ENCODE measurements at regions not wholly inside any gene's neighbourhood (a gene's known extent, or its start where the extent isn't known, plus 50 kb on each side); places are given as distances from the start of the nearest gene placed in this dataset.
A peak's percentile ranks its signal among the peaks of the same experiment; 100 is the strongest.

GRCh38 chr11:35083181-35083430, 55.9 kb upstream of the CD44 start:
- H3K36me3 ChIP-seq (ENCODE audit: control insufficient read depth, insufficient read depth, low read length): no peaks in the 10 kb centered on the region
- POLR2A ChIA-PET: no interaction called here
- DNase-seq (ENCODE audit: extremely low read depth in 1 of 4, low spot score in 3 of 4) (no peak), ATAC-seq (no peak), FAIRE-seq (no peak)
- peaks cover 6 to 18% of the 10 kb centered on the region in 2 experiments for H3K4me1 ChIP-seq (replicated peaks in 1 of 2; ENCODE audit: control insufficient read depth in 2 of 2, insufficient read depth in 2 of 2, low read length in 2 of 2)
- in situ Hi-C loops (cut with MboI) (no loop called here), intact Hi-C loops (cut with micrococcal nuclease) (no loop called here)
- H3K79me2 ChIP-seq (ENCODE audit: control insufficient read depth, insufficient read depth, low read length): no peaks in the 10 kb centered on the region
- TF ChIP-seq CEBPZ (IDR thresholded peaks at IDR 0.05; ENCODE audit: borderline replicate concordance, low read depth, low read length): no peak
- no peak for TF ChIP-seq SFPQ (IDR thresholded peaks at IDR 0.05; ENCODE audit: low read depth, low read length)
- TF ChIP-seq HBP1 (CRISPR knock-in tag; IDR thresholded peaks at IDR 0.05): no peak
- TF ChIP-seq PHTF2 (CRISPR knock-in tag; IDR thresholded peaks at IDR 0.05): no peak
- H4K20me1 ChIP-seq (replicated peaks; ENCODE audit: control insufficient read depth, insufficient read depth, low read length): no peaks in the 10 kb centered on the region
- WGBS (ENCODE audit: insufficient coverage, low coverage, missing lambda C conversion rate): 11% methylated on average over 2 of the region's 2 CpGs
- BruUV-seq (replicated peaks): no TSS peak
- no peaks in the 10 kb centered on the region for H3K9me1 ChIP-seq (ENCODE audit: control insufficient read depth, insufficient read depth, low read length)
- no peak overlapping the region for H3K4me3 ChIP-seq
- H3K9ac ChIP-seq (ENCODE audit: insufficient read depth in 1 of 2, low read depth in 2 of 2, low read length in 2 of 2): no peak overlapping the region
- H2AFZ ChIP-seq (ENCODE audit: low read depth, low read length): peak overlapping the region; percentile 3; the same call in 1 of the 2 replicates
- H3K9me3 ChIP-seq (replicated peaks; ENCODE audit: control insufficient read depth, insufficient read depth, low read depth, low read length): no peaks in the 10 kb centered on the region
- CTCF ChIA-PET (ENCODE audit: low intra/inter-chr PET ratio): no interaction called here
- H3K27me3 ChIP-seq (ENCODE audit: control insufficient read depth in 2 of 2, insufficient read depth in 2 of 2, low read length in 2 of 2): no peaks in the 10 kb centered on the region
- no peak overlapping the region for H3K27ac ChIP-seq (ENCODE audit: extremely low read depth, low read depth, low read length)
- peak overlapping the region; percentile 50; the same call in 1 of the 2 replicates for H3K4me2 ChIP-seq (ENCODE audit: insufficient read depth, low read length)
